IPS-18c (cell line): ENCODE measurements at regions not wholly inside any gene's neighbourhood (a gene's known extent, or its start where the extent isn't known, plus 50 kb on each side); places are given as distances from the start of the nearest gene placed in this dataset.

Experiments
- H3K4me3 ChIP-seq: 2 replicates; pipeline ENCODE4 v1.7.0; 2013; ENCODE audit warnings: low read depth, mild to moderate bottlenecking, low read length, moderate library complexity; ENCODE audit not compliant: insufficient read depth
- H3K9me3 ChIP-seq: one replicate; pipeline ENCODE4 v1.6.1; 2013; ENCODE audit warnings: mild to moderate bottlenecking, low read length, moderate library complexity; ENCODE audit not compliant: control insufficient read depth, insufficient read depth

DNA sequence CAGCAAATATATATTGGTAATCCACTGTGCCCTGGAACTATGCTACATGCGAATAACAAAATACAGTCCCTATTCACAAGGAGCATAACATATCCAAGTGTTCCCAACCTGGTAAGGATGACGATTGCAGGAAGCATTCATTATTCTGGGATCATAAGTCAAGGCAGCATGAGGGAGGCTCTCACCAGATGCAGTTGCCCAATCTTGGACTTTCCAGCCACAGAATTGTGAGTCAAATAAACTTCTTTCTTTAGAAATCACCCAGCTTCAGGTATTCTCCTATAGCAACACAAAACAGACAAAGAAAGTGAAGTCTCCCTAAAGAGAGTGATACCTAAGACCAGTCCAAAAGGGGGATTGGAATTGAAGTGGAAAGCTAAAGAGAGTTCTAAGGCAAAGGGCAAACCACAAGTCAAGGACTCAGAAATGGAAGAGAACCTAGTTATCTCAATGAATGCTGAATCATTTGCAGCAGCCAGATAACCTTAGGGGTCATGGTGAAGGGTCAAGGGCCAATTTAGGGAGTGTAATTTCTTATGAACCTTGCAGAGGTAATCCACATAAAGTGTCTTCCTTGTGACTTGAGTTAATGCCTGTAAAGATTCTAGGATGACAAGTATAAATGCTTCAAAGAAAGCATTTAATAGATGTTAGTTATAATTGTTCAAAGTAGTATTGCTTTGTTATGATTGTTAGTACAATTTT is 103.1 kb upstream of the PCDH7 start:
- Histone ChIP-seq H3K9me3 (no peaks in the 10 kb centered on the region), H3K4me3 (no peak overlapping the region)

- no peak overlapping the region for H3K4me3 ChIP-seq
- H3K9me3 ChIP-seq: no peaks in the 10 kb centered on the region
These were observed 102.3 kb upstream of the PCDH7 start for GRCh38 chr4:30617836-30618235.

DNA sequence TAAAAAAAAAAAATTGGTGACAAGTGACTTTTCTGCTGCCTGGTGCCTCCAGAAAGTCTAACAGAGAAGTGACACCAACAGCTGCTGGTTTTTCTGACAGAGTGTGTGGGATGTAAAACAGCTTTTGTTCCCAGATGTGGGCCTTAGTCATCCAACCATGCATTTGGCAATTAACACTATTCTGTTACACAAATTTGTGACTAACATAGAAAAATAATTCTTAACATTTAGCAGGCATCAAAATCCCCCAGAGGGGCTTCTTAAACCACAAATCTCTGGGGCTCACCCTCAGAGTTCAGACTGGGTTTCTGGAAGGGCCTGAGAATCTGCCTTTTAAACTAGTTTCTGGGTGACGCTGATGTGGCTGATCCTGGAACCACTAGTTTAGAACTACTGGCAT is 100.5 kb upstream of the PCDH7 start:
- Histone ChIP-seq H3K4me3 (no peak overlapping the region), H3K9me3 (no peaks in the 10 kb centered on the region)

DNA sequence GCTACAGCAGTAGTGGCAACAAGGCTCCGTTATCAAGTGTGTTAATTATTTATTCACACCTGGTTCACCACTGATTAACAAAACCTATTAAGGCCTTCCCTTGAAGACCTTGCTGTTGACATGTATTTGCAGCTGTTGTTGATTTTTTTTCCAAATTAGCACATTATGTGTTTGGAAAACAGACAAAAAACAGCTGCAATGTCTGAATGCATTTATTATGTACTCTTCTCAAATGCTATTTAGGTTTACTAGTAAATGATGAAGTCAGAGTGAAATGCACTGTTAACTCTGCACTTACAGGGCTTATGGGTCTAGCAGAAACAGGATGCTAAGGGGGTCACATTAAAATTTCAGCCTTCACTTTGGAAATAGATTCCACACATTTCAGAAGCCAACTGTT is 99.5 kb upstream of the PCDH7 start:
- Histone ChIP-seq H3K9me3 (no peaks in the 10 kb centered on the region), H3K4me3 (no peak overlapping the region)

DNA sequence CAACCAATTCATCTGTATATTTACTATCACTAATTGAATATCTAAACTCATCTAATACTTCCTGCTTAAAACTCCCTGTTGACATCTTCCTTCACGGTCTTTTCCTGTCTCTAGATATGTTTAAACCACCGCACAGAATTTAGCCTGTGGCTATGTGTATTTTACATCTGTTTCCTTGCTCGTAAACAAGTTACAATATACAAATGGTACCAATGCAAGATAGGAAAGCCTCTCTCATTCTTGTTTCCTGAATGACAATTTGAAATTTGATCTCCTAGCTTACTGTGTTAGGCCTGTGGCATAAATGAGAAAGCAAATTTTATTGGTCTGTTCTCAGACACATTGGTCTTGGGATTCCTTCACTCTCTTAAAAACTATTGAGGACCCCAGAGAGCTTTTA is 89.7 kb upstream of the PCDH7 start:
- H3K9me3 ChIP-seq: no peaks in the 10 kb centered on the region
- no peak overlapping the region for H3K4me3 ChIP-seq

DNA sequence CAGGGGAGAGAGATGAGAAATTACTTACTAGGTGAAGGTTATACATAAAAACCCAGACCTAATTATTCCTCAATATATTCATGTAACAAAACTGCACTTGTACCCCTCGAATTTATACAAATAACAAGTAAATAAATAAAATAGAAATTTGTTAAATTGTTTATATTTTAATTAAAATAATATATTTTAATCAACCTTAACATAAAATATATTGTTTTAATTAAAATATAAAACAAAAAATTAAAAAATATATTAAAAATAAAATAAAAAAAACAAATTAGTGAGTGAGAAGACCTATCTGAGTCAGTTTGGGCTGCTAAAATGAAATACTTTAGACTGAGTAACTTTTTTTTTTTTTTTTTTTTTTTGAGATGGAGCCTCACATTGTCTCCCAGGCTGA is 87.4 kb upstream of the PCDH7 start:
- H3K9me3 ChIP-seq: no peaks in the 10 kb centered on the region

DNA sequence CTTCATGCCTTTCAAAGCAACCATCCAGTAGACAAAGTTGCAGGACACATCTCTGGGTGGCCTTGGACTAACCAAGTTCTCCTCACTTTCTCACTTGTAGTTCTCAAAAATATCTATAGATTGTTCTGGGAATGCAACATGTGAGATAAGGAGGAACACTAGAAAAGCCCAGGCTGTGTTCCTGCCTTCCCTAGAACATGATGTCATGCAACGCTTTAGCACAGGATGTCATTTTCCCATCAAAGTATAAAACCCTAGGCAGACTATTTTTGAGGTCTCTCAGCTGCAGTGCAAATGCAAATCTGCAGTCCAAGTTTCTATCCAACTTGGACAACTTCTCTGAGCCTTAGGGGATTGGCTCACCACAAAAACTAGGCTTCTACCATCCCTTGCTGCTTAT is 78.8 kb upstream of the PCDH7 start:
- Histone ChIP-seq H3K9me3 (no peaks in the 10 kb centered on the region), H3K4me3 (no peak overlapping the region)

More for the DNA sequence above, 87.4 kb upstream of the PCDH7 start:
- no peak overlapping the region for H3K4me3 ChIP-seq

GRCh38 chr4:30642567-30642966 is 77.6 kb upstream of the PCDH7 start:
- no peak overlapping the region for H3K4me3 ChIP-seq
- H3K9me3 ChIP-seq: no peaks in the 10 kb centered on the region

- no peak overlapping the region for H3K4me3 ChIP-seq
- H3K9me3 ChIP-seq: no peaks in the 10 kb centered on the region
These were observed 66.9 kb upstream of the PCDH7 start for GRCh38 chr4:30653291-30653690.

GRCh38 chr4:30656828-30657227 is 63.3 kb upstream of the PCDH7 start:
- H3K9me3 ChIP-seq: no peaks in the 10 kb centered on the region
- no peak overlapping the region for H3K4me3 ChIP-seq

- Histone ChIP-seq H3K4me3 (no peak overlapping the region), H3K9me3 (no peaks in the 10 kb centered on the region)
These were observed 52.2 kb upstream of the PCDH7 start for GRCh38 chr4:30667919-30668318.

DNA sequence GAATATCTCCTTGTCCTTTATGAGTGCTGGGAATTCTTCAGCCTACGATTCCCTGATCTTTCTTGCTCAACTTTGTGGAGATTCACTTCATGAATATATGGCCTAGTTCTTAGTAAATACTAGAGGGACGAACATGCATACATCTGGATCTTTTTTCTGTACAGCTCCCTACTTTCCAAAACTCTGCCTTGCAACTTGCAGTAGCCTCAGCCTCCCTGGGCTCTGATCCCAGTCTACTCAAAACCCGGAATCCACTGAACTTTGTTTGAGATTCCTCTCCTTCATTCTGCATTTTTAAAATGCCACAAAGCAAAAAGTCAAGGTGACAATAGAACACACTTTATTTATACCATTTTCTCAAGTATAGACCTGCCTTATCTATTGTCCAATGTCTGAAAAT is 50.0 kb upstream of the PCDH7 start:
- Histone ChIP-seq H3K9me3 (no peaks in the 10 kb centered on the region), H3K4me3 (no peak overlapping the region)
